ENCODE measurements at regions not wholly inside any gene's neighbourhood (a gene's known extent, or its start where the extent isn't known, plus 50 kb on each side); places are given as distances from the start of the nearest gene placed in this dataset.

DNA sequence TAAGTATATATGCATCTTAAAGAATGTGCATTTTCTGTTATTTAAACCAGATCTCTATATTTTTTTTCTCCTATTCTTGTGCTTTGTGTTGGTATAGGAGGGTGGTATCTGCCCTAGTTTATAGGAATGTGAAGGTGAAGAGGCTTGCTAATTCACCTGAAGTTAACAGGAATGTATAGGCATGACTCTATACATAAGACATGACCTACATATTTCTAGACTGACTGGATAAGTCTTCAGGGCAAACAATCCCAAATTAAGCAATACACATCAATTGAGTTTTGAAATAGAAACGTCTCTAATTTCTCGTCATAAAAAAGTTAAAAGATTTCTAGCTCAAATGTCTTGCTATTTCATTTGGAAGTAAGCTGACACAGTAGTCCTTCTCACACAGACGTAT is 410.0 kb downstream of the DIPK2A start:
- WGBS = 76% methylated on average over 3 of the region's 3 CpGs
- peaks cover 0 to 11% (median 1%) of the 10 kb centered on the region in 4 donors for H3K4me1 ChIP-seq (ENCODE audit: control insufficient read depth in 4 of 4, insufficient read depth in 4 of 4, low read length in 3 of 4)
- H3K27me3 ChIP-seq (ENCODE audit: control insufficient read depth in 4 of 4, insufficient read depth in 4 of 4, low read length in 3 of 4) = no peaks in the 10 kb centered on the region
- H3K36me3 ChIP-seq (ENCODE audit: control insufficient read depth in 4 of 4, insufficient read depth in 3 of 4, low read depth in 1 of 4, low read length in 3 of 4) = no peaks in the 10 kb centered on the region
- TF ChIP-seq TAF1 (conservative IDR thresholded peaks at IDR 0.05) (no peak), SP1 (IDR thresholded peaks at IDR 0.05) (no peak), CTCF (IDR thresholded peaks at IDR 0.05; ENCODE audit: low read depth, low read length, missing input control) (no peak), MAX (IDR thresholded peaks at IDR 0.05) (no peak), FOXA2 (IDR thresholded peaks at IDR 0.05) (no peak), GABPA (IDR thresholded peaks at IDR 0.05 in 1 of 2, conservative IDR thresholded peaks at IDR 0.05 in 1 of 2) (no peak), HNF4A (conservative IDR thresholded peaks at IDR 0.05) (no peak), ZBTB33 (IDR thresholded peaks at IDR 0.05) (no peak), HNF4G (IDR thresholded peaks at IDR 0.05) (no peak)
- TF ChIP-seq, protein P1, sequence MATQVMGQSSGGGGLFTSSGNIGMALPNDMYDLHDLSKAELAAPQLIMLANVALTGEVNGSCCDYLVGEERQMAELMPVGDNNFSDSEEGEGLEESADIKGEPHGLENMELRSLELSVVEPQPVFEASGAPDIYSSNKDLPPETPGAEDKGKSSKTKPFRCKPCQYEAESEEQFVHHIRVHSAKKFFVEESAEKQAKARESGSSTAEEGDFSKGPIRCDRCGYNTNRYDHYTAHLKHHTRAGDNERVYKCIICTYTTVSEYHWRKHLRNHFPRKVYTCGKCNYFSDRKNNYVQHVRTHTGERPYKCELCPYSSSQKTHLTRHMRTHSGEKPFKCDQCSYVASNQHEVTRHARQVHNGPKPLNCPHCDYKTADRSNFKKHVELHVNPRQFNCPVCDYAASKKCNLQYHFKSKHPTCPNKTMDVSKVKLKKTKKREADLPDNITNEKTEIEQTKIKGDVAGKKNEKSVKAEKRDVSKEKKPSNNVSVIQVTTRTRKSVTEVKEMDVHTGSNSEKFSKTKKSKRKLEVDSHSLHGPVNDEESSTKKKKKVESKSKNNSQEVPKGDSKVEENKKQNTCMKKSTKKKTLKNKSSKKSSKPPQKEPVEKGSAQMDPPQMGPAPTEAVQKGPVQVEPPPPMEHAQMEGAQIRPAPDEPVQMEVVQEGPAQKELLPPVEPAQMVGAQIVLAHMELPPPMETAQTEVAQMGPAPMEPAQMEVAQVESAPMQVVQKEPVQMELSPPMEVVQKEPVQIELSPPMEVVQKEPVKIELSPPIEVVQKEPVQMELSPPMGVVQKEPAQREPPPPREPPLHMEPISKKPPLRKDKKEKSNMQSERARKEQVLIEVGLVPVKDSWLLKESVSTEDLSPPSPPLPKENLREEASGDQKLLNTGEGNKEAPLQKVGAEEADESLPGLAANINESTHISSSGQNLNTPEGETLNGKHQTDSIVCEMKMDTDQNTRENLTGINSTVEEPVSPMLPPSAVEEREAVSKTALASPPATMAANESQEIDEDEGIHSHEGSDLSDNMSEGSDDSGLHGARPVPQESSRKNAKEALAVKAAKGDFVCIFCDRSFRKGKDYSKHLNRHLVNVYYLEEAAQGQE (IDR thresholded peaks at IDR 0.05) = no peak
- H3K9ac ChIP-seq (ENCODE audit: low read depth in 1 of 2, low read length in 2 of 2) = no peak overlapping the region
- no peak for DNase-seq (ENCODE audit: low spot score)
- H3K27ac ChIP-seq (ENCODE audit: low read depth in 1 of 2, low read length in 2 of 2) = no peak overlapping the region
- H3K9me3 ChIP-seq (ENCODE audit: control insufficient read depth in 4 of 4, low read length in 3 of 4) = peaks cover 0 to 1% (median 0%) of the 10 kb centered on the region in 4 donors
- H3K4me3 ChIP-seq (ENCODE audit: low read depth in 1 of 3, low read length in 3 of 3) = no peak overlapping the region

DNA sequence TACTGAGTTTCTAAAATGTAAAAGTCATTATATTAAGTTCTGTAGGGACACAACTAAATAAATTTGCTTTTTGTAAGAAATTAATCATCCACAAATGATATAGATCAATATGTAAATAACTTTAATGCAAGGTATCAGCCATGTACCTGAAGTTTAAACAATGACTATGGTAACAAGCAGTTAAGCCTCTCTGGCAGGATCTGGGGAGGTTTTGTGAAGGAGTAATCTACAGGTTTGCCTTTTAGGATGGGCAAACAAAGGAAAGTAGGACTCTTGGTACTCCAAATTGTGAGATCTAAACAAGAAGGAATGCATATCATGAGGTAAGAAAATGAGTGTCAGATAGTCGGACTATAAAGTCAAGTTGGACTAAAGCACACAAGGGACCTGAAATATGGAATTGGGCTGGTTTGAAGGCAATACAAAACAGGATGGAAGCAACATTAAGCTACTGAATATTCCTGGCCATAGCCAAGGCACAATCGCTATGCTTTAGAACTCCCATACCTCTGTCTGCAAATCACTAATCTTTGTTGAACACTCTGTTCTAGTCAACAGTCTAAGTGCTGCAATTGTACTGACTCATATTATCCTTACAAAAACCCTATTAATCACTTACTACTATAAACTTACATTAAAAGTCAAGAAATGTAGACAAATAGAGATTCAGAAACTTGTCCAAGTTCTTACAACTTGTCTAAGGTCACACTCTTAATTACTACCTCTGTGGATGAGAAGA is 412.8 kb downstream of the DIPK2A start:
- Histone ChIP-seq H3K4me1 (ENCODE audit: control insufficient read depth in 4 of 4, insufficient read depth in 4 of 4, low read length in 3 of 4) (peaks cover 0 to 11% (median 1%) of the 10 kb centered on the region in 4 donors), H3K9ac (ENCODE audit: low read depth in 1 of 2, low read length in 2 of 2) (no peak overlapping the region), H3K9me3 (ENCODE audit: control insufficient read depth in 4 of 4, low read length in 3 of 4) (no peaks in the 10 kb centered on the region), H3K27me3 (ENCODE audit: control insufficient read depth in 4 of 4, insufficient read depth in 4 of 4, low read length in 3 of 4) (no peaks in the 10 kb centered on the region), H3K4me3 (ENCODE audit: low read depth in 1 of 3, low read length in 3 of 3) (no peak overlapping the region), H3K36me3 (ENCODE audit: control insufficient read depth in 4 of 4, insufficient read depth in 3 of 4, low read depth in 1 of 4, low read length in 3 of 4) (no peaks in the 10 kb centered on the region), H3K27ac (ENCODE audit: low read depth in 1 of 2, low read length in 2 of 2) (no peak overlapping the region)
- TF ChIP-seq FOXA2 (IDR thresholded peaks at IDR 0.05) (no peak), CTCF (IDR thresholded peaks at IDR 0.05; ENCODE audit: low read depth, low read length, missing input control) (no peak), YY1 (IDR thresholded peaks at IDR 0.05) (no peak), NR2F2 (IDR thresholded peaks at IDR 0.05) (no peak), FOXA1 (IDR thresholded peaks at IDR 0.05) (no peak), TAF1 (conservative IDR thresholded peaks at IDR 0.05) (no peak), ATF3 (IDR thresholded peaks at IDR 0.05) (no peak), MAX (IDR thresholded peaks at IDR 0.05) (no peak)
- no peak for DNase-seq (ENCODE audit: low spot score)
- 89% methylated on average over 2 of the region's 2 CpGs for WGBS
